HL-60 (cell line): ENCODE measurements at regions not wholly inside any gene's neighbourhood (a gene's known extent, or its start where the extent isn't known, plus 50 kb on each side); places are given as distances from the start of the nearest gene placed in this dataset.

Source experiments
- DNase-seq, 2 experiments: peaks; one replicate each; pipeline ENCODE4 v3.0.0-alpha.2; 2010 to 2020; ENCODE audit warnings: low read depth in 1 of 2, low spot score in 1 of 2
- H3K27ac ChIP-seq: fragments of 250-450 bp; sonication (Bioruptor Pico); replicated peaks from 2 replicates; pipeline ENCODE4 v1.5.1; 2020; ENCODE audit warnings: mild to moderate bottlenecking, moderate library complexity
- H3K27me3 ChIP-seq: fragments of 250-450 bp; sonication (Bioruptor Pico); 2 replicates; pipeline ENCODE4 v1.5.1; 2021; ENCODE audit warnings: mild to moderate bottlenecking, moderate library complexity; ENCODE audit not compliant: insufficient read depth, poor library complexity, severe bottlenecking
- H3K4me3 ChIP-seq: replicated peaks from 2 replicates; pipeline ENCODE4 v1.5.1; 2011; ENCODE audit warnings: mild to moderate bottlenecking, control low read depth, low read length; ENCODE audit not compliant: insufficient read depth
- CTCF ChIP-seq: IDR thresholded peaks from one replicate; pipeline ENCODE4 v1.5.1; 2011; ENCODE audit warnings: low read length, control low read depth, inconsistent platforms; ENCODE audit not compliant: insufficient read depth
- GABPA ChIP-seq: IDR thresholded peaks from 2 replicates; pipeline ENCODE4 v1.6.1; 2012; ENCODE audit warnings: low read depth
- POLR2AphosphoS5 ChIP-seq: IDR thresholded peaks from 2 replicates; pipeline ENCODE4 v1.6.1; 2012; ENCODE audit warnings: low read depth
- REST ChIP-seq: IDR thresholded peaks from 2 replicates; pipeline ENCODE4 v1.6.1; 2012; ENCODE audit warnings: low read depth; ENCODE audit not compliant: insufficient replicate concordance
- SPI1 ChIP-seq: IDR thresholded peaks from 2 replicates; pipeline ENCODE4 v1.6.1; 2012; ENCODE audit warnings: low read depth, mild to moderate bottlenecking, borderline replicate concordance

GRCh38 chr18:53937037-53937436 is 287.4 kb downstream of the MBD2 start:
- no peak overlapping the region for H3K4me3 ChIP-seq
- no peak for TF ChIP-seq POLR2AphosphoS5
- no peak for TF ChIP-seq SPI1
- TF ChIP-seq GABPA, result no peak
- no peak for TF ChIP-seq CTCF
- no peak for TF ChIP-seq REST
- H3K27ac ChIP-seq, result no peak overlapping the region
- H3K27me3 ChIP-seq, result peaks cover 2% of the 10 kb centered on the region
- no peak for DNase-seq

- TF ChIP-seq CTCF (no peak), REST (no peak), POLR2AphosphoS5 (no peak), SPI1 (no peak), GABPA (no peak)
- no peak overlapping the region for H3K4me3 ChIP-seq
- H3K27ac ChIP-seq, result no peak overlapping the region
- peaks cover 2% of the 10 kb centered on the region for H3K27me3 ChIP-seq
- no peak for DNase-seq
Measured at GRCh38 chr18:53935803-53936202, 288.7 kb downstream of the MBD2 start.

- Histone ChIP-seq H3K27ac (no peak overlapping the region), H3K4me3 (no peak overlapping the region), H3K27me3 (peaks cover 2% of the 10 kb centered on the region)
- no peak for DNase-seq
- TF ChIP-seq POLR2AphosphoS5 (no peak), CTCF (no peak), SPI1 (no peak), REST (no peak), GABPA (no peak)
Measured at GRCh38 chr18:53935399-53935798, 289.1 kb downstream of the MBD2 start.
